AG08395 (cell line): ENCODE measurements at regions not wholly inside any gene's neighbourhood (a gene's known extent, or its start where the extent isn't known, plus 50 kb on each side); places are given as distances from the start of the nearest gene placed in this dataset.
"Not testable (repeated sequence)": the region's sequence is repeated elsewhere in the genome, so short reads cannot be mapped to it uniquely, and the experiment has no call there.

ENCODE experiments used
- DNase-seq: peaks from one replicate; pipeline ENCODE4 v3.0.0; 2012; ENCODE audit warnings: mixed read lengths, low spot score

DNA sequence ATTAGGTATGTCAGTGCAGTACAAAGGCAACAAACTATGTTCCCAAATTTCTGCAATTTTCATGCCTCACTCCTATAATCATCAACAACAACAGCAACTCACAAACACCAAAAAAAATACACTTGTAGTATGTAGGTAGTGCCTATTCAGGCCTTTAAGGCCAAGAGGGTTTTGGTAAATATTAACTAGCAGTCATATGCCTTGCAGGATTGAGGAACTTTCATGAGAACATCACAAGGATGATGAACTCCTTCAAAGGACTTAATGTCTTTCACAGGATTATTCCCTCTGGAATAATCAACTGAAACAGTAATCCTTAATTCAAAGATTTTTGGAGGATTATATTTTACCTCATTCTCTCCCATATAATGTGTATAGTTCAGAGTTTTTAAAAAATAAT, 293.8 kb downstream of the NOVA1 start:
- no peak for DNase-seq

DNA sequence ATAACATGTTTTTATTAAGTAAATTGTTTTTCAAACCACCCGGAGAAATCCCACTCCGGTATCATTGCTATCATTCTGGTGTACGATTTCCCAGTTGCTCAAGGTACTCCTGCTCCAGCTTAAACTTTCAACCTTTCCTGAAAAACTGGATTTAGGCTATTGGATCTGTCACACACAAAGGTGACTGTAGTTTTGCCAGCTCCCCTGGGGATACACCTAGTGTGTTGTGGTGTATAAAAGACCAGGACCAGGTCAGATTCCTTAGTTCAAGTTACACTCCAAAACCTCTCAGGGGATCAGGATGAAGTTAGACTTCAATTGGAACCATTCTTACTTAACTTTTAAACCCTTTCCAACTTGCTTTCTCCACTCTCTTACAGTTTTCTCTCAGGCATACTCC, 303.9 kb downstream of the NOVA1 start:
- no peak for DNase-seq

DNA sequence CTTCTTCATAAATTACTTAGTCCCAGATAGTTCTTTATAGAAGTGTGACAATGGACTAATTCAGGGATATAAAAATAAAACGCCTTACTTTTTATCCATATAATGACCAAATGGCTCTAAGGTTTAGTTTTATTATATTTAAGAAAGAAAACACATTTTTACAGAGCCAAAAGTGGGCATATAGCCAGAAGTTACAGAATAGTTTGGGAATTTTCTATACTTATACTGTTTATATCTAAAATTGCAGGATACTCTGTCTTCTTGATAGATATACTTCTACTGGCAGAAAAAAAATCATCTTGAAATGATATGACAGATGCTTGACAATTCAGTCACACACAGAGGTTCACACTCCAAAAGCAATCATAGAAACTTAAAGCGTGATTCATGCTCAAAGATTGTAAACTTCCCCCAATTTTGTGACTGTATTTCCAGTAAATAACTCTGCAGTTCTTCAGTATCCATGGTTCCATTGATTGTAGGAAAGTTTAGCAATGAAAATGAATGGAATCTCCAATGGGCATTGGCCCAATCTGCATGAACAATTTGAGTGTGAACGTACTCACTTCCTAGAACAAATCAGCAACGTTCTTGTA, 307.8 kb downstream of the NOVA1 start:
- DNase-seq, result peak; percentile 57

DNA sequence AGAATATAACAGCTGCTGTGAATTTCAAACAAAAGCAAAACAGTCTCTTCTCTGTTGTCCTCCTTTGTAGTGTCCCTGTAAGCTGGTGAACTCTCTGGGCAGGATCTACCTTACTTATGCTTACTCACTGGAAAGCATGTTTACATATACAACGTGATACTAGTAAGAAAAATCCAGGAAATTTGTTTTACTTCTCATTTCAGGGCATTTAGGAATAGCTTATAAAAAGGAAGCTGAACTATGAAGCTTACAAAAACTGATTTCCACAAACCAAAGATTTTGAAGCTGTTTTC, 311.0 kb downstream of the NOVA1 start:
- no peak for DNase-seq

DNA sequence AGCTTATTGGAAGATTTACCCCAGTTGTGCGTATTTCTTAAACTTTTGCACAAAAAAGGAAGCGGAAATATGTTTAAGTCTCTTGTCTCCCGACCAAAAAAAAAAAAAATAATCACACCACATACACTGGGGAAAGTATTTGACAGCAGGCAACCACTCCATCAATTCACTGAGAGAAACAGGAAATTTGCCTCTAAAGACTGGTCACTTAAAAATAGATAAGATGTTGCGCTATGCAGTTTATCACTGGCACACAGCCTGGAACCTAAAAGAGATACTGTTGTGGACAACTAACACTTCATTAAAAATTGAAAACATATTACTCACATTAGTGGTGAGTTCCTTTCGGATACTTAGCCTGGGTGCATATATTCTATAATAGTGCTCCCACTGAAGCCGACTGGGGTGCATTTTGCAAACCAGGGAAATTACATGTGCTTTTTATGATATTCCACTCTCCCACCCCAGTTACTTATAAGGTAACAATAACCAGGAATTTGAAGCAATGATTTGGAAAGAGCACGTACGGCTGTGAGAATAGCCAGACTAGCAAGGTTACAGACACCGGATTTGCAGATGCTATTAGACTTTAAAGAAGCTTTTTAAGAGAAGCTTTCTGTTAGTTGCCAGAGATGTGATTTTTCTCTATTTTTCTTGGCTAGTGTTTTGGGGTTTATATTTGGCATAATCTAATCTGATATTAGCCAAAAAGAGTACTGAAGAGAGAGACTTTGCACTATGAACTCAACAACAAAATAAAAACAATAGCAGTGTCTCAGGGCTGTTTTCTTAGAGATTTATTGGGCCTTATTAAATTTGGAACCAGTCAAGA, 311.5 kb downstream of the NOVA1 start:
- no peak for DNase-seq

DNA sequence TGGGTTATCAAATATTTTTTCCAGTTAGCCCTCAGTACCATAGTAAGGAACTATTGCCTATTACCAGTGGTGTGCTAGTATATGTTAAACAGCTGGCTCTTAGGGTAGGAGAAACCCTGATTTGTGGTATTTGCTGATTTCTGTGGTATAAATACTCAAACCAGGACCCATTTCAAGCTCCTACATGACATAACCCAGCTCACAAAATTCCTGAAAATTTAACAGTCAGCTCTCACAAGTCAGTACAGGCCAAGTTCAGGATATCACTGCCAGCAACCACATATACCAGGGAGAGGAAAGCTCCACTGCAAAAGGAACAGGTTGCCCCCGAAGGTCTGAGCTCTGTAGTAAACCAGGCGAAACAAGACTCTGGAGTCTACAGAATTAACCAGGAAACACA, 315.3 kb downstream of the NOVA1 start:
- DNase-seq, result no peak

DNA sequence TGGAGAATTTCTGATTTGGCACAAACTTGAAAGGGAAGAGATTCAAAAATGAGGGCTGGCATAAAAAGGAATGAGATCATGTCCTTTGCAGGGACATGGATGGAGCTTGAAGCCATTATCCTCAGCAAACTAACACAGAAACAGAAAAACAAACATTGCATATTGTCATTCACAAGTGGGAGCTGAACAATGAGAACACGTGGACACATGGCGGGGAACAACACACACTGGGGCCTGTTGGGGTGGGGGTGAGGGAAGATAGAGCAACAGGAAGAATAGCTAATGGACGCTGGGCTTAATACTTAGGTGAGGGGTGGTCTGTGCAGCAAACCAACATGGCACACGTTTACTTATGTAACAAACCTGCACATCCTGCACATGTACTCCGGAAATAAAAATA, 315.8 kb downstream of the NOVA1 start:
- not testable (repeated sequence) for DNase-seq

DNA sequence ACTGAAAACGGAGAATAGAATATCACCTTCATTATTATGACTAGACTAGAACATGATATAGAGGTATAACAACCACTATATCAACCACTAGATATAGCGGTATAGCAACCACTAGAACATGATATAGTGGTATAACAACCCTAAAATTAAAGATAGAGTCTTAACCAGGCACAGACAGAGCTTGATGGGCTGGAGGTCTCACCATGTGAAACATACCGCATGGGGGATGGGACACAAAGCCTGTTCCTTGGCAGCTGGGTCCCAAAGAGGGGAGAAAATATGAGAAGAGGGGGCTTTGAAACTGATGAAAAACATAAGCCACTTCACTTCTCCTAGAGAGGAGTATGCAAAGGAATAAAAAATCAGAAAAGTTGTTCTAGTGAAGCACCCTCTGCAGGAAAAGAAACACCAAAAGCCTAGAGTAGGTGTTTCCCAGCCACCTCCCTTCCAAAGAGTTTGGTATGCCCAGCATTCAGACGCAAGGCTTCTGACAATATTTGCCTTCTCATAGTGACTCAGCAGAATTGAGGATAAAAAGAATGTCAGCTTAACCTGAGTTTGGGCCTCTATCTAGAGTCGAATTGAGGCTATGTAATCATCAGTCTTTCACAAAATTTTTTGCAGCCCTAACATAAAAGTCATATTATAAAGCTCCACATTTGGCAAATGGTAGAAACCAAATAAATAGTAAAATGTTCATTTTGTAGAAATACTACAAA, 316.4 kb downstream of the NOVA1 start:
- peak; percentile 56 for DNase-seq

DNA sequence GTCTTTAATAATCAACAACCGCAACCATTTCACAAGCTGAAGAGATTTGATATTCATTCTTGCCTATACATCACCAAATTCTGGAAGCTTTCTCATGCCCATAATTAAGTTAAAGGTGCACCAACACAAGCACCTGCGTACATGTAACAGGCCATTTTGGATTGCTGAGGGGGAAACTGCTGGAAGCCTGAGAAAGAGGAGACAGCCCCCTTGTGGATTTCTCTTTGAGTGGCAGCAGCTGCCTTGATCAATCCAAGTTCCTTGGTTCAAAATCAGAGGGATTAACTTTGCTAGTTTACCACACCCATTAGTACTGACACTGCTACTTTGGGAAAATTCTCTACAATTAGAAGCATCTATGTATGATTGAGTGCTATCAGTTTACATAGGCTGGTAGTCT, 321.1 kb downstream of the NOVA1 start:
- no peak for DNase-seq

DNA sequence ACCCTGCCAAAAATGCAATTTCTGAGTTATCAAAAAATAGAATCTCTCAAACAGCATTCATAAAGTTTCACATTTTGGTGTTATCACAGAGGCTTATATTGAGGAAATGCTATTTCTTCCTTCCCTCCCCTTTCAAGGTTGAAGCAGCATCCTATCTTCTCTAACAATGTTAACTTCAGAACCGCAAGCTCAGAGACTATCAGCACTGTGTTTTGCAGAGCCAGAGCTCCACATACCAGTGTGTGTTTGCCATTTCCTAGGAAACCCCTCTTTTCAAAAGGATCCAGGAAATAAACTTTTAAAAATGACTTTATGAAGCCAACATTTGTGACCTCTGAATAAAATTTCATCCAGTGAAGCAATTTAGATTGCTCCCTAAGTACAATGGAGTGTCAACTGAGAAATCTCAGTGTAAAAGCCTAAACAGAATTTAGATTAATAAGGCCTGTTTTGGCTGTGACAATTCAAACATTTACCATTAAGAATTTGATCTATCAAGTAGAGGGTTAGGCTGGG, 332.6 kb downstream of the NOVA1 start:
- no peak for DNase-seq

DNA sequence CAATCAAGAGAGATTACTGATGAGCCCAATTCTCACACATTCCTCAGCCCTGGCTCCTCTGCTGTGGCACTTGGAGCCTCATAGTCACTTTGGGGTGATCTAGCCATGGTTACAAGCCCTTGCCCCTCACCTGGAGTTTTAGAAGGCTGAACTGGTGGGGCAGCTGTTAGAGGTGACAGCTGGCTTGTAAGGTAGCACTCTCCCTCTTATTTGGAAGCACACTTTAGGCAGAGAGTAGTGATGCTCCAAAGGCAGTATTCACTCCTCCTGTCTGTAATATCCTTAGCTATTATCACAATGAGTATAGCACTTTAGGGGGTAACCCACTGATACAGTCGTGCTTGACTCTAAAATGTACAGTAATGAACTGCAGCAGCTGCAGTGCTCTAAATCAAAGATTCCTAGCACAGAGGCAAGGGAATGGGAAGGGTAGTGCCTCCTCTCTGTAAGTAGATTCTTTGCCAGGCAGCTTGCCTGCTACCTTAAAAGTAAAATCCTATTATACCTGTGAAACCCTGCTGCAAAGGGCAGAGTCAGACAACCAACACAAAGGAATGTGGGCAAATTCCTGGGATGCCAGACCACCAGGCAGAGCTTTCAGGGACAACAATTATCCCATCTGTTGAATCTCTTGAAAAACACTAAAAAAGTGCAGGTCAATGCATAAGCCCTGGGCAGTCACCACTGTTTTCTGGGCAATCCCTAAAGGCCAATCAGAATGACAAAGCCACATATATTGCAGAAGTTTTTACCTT, 336.3 kb downstream of the NOVA1 start:
- no peak for DNase-seq

DNA sequence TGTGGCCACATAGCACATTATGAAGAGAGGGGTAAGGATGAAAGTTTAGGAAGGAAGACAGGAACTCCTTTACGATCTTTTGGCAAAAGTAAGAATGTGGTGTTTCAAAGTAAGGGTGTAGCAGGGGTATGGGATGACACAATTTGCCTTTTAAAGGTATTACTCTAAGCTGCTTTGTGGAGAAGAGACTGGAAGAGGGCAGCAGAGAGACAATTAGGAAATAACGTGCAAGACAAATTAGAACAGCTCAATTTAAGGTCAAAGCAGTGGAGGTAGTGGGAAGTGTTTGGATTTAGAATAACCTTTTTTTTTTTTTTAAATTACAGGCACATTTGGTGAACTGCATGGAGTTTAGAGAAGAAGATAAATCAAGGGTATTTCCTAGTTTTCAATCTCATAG, 342.6 kb downstream of the NOVA1 start:
- DNase-seq, result peak; percentile 37

DNA sequence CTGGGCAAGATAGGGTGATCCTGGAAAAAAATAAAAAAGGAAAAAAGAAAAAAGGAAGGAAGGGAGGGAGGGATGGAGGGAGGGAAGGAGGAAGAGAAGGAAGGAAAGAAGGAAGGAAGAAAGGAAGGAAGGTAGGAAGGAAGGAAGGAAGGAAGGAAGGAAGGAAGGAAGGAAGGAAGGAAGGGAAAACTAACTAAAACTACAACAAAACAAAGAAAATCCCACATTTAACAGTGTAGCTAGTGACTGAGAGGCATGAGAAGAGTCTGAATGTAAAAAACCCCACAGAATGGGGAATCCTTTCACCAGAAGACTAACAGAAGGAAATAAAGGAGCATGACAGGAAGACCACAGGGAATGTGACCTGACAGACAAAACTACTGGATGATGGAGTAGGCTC, 345.7 kb downstream of the NOVA1 start:
- no peak for DNase-seq

DNA sequence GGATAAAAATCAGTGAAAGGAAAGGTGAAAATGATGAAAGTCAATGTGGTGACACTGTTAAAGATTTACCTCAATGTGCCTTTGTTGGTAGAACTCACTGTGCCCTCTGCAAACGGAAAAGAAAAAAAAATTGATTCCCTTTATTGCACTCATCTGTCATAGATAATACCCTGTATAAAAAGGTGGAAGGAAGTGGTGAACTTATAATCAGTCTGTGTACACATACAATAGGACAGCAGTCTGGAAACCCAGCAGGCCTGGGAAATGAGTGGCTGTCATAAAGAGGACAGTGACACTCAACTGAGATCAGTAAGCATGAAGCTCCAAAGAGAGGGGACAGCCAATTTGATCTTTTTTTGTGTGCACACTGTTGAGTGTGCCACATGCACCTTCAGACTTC, 364.7 kb downstream of the NOVA1 start:
- no peak for DNase-seq

DNA sequence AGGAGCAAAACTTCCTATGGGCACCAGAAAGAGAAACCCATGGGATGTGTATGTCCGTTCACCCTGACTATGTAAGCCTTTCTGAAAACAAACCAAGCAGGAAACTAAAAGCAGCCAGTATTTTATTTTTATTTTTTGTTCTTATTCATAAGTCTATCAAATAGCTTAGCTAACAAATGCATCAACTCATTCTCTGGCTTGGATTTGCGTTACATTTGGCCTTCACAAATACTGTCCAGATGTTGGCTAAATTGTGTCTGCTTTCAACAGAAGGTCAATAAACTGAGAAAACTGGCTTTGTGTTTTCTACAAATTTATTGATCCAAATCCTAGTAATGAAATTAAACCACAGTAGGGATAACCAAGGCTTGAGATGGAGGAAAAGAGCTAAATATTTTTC, 379.0 kb downstream of the NOVA1 start:
- no peak for DNase-seq

DNA sequence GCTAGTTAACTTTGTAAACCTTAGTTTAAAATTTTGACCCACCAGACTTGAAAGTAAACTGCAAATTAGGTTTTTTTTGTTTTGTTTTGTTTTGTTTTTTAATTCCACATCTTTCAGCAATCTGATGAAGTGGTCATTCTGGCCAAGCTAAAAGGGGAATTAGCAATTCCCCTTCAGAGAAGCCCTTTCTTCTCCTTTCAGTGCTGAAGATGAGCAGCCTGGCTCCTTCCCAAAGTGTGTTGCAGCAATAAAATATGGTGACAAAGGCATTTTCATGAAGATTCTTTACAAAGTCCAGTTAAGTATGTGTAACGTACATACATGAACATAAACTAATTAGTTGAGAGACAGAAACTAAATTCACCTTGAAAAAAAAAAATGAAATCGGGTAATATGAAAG, 380.1 kb downstream of the NOVA1 start:
- DNase-seq, result no peak

DNA sequence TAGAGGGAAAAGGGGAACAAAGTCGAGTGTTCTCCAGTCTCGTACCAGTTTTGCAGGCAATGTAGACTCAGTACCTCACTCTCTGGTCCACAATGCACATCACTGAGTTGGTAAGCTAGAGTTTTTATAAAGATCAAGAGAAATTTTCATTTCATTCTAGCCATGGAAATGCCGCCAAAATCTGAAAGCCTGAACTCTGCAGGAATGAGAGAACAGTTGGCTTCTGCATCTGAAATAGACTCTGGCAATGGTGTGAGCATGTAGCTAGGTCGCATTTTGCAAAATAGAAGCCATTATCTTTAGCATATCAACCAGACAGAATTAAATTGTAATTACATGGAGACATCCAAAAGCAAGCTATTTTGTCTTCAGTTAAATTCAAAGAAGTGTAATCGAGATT, 381.0 kb downstream of the NOVA1 start:
- no peak for DNase-seq

DNA sequence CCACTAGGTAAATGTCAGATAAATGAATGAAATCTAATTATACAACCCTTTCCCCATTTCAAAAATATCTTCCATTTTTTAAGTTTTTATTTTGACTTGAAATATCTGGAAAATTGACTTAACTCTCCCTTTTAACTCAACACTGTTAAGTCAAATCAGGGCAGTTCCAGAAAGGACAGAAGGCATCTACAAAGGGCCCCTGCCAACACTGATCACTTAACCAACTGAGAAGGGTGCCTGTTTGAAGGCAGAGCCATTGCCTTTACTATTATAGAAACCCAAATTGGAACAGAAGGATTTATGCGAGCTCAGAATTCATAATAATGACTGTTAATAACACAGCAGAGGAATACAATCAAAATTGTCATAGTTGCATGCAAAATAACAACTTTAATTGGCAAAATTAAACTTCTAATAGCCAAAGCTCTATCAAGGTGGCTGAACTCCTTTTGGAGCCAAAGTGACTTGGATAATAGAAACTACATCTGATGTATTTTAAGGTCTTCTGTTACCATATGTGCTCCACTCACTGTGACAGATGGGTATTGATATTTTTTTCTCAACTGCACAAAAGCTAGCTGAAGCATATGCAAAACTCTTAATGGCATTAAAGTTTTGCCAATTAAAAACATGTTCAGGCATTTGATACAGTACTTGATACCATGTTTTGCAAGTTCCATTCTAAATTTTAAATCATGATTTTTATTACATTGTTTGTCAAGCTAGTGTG, 383.8 kb downstream of the NOVA1 start:
- DNase-seq, result no peak

DNA sequence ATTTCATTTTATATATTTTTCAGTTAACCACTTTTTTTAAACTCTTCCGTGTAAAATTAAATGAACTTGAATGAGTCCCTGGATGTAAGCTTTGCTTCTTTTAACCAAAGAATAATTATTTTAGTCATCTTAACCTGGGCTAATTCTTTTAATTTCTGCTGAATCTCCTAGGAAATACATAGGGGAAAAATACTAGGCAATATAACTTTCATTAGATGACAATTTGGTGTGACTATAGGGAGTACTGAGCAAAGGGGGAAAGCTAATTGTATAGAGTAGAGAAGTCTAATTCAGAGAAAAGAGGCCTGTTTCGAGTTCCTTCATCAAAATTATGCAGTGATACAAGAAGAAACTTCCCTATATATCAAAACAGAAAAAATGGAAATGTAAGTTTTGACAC, 388.1 kb downstream of the NOVA1 start:
- DNase-seq, result no peak

DNA sequence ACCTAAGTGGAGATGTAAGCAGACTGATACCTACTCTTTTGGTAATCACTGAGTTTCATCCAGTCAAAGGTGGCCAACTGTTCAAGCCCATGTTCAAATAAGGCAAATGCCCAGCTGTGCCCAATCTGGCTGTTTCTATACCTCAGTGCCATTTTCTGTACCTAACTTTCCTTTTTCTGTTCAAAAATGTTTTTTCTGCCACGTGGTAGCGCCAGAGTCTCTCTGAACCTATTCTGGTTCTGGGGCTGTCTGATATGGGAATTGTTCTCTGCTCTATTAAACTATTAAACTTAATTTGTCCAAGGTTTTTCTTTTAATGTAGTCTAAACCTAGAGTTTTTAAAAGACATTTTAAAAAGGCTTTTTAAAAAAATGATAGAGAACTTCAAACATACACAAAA, 391.2 kb downstream of the NOVA1 start:
- DNase-seq, result no peak

DNA sequence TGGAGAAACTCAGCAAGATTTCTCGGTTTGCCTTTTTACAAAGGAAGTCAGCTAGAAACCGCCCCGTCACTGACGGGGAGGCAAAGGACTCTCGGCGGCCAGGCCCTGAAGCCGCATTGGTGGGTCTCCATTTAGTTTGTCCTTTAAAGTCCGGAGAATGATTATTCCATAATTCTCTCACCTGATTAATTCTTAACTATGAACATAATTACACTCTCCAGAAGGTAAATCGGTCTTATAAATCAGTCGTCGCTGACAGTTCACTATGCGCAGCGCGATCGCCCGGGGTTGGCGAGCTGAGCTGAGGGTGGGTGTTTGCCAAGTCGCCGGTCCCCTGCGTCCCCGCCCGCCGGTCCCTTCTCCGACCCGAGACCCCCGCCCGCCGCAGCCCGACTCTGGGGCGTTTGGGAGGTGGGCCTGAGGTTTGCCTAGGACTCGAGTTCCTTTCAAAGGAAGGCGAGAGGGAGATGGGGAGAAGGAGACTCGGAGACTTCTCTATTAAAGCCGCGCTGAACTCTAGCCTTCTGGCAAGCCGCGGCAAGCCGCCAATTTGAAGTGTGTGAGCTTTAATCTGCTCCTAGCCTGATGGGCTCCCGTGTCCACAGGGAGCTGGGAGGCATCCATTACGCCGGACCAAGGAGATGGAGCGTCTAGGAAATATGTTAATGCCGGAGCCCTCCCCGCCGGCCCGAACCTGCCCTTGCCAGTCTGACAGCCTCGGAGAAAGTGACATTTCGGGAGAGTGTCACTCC, 392.9 kb downstream of the NOVA1 start:
- no peak for DNase-seq
